BLaER1 treated with 17β-estradiol and CSF1 and Interleukin-3, amounts not matched to agents 10 nM and 100 nM (cell line): ENCODE measurements at regions not wholly inside any gene's neighbourhood (a gene's known extent, or its start where the extent isn't known, plus 50 kb on each side); places are given as distances from the start of the nearest gene placed in this dataset.
"Not testable (repeated sequence)": the region's sequence is repeated elsewhere in the genome, so short reads cannot be mapped to it uniquely, and the experiment has no call there.

Source experiments
- H3K27ac ChIP-seq, 11 experiments: shearing (Covaris generic); formaldehyde crosslinking; 2 replicates each; pipeline ENCODE4 v1.8.1; 2022
- H3K27me3 ChIP-seq, 11 experiments: shearing (Covaris generic); formaldehyde crosslinking; 2 replicates each; pipeline ENCODE4 v1.8.1; 2022
- H3K36me3 ChIP-seq, 11 experiments: shearing (Covaris generic); formaldehyde crosslinking; 2 replicates each; pipeline ENCODE4 v1.8.1; 2022
- H3K4me1 ChIP-seq, 10 experiments: shearing (Covaris generic); formaldehyde crosslinking; 2 replicates each; pipeline ENCODE4 v1.8.1; 2022
- H3K4me2 ChIP-seq, 11 experiments: shearing (Covaris generic); formaldehyde crosslinking; 2 replicates each; pipeline ENCODE4 v1.8.1; 2022
- H3K4me3 ChIP-seq, 10 experiments: shearing (Covaris generic); formaldehyde crosslinking; 2 replicates each; pipeline ENCODE4 v1.8.1; 2022
- H3K9ac ChIP-seq, 11 experiments: shearing (Covaris generic); formaldehyde crosslinking; 2 replicates each; pipeline ENCODE4 v1.8.1; 2022
- H3K9me3 ChIP-seq, 11 experiments: shearing (Covaris generic); formaldehyde crosslinking; replicated peaks in 1 of 11; 2 replicates each; pipeline ENCODE4 v1.8.1; 2022
- H4K20me1 ChIP-seq, 11 experiments: shearing (Covaris generic); formaldehyde crosslinking; 2 replicates each; pipeline ENCODE4 v1.8.1; 2022
- Cebpa-rat ChIP-seq, 11 experiments: shearing (Covaris generic); IDR thresholded peaks; 2 replicates each; pipeline ENCODE4 v1.8.1; 2022

DNA sequence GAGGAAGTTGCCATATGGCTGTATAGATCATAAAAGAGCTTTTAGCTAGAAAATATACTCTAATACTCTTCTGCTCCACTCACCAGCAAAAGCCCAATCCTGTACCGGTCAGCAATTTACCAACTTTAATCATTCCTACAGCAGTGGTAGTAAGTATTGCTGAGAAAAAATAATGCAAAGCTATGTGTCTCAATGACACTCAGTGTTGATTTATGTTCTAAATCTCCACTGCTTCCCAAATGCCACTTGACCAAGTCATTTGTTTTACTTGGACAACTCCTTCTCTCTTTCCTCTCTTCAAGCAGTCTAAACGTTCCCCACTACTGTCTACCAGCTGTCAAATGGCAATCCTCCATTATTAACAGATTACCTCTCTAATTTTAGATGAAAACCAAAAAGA lies 201.8 kb upstream of the GK2 start:
- TF ChIP-seq Cebpa-rat (IDR thresholded peaks at IDR 0.05): no peak
- no peak overlapping the region for H3K9ac ChIP-seq
- H3K9me3 ChIP-seq: no peaks in the 10 kb centered on the region
- no peaks in the 10 kb centered on the region; a peak in 2 of 20 replicates for H3K4me1 ChIP-seq
- no peaks in the 10 kb centered on the region for H4K20me1 ChIP-seq
- no peaks in the 10 kb centered on the region for H3K27me3 ChIP-seq
- H3K36me3 ChIP-seq: no peaks in the 10 kb centered on the region
- no peak overlapping the region for H3K4me2 ChIP-seq
- H3K4me3 ChIP-seq: no peak overlapping the region
- H3K27ac ChIP-seq: no peak overlapping the region

- Histone ChIP-seq H3K9ac (no peak overlapping the region), H4K20me1 (no peaks in the 10 kb centered on the region), H3K27me3 (no peaks in the 10 kb centered on the region), H3K4me3 (no peak overlapping the region), H3K27ac (no peak overlapping the region), H3K36me3 (no peaks in the 10 kb centered on the region), H3K4me2 (no peak overlapping the region), H3K9me3 (no peaks in the 10 kb centered on the region), H3K4me1 (peaks cover 5 to 16% (median 12%) of the 10 kb centered on the region in 10 experiments; a peak in 15 of 20 replicates)
- no peak for TF ChIP-seq Cebpa-rat (IDR thresholded peaks at IDR 0.05)
Observed at GRCh38 chr4:79607979-79608378, 200.0 kb upstream of the GK2 start.

DNA sequence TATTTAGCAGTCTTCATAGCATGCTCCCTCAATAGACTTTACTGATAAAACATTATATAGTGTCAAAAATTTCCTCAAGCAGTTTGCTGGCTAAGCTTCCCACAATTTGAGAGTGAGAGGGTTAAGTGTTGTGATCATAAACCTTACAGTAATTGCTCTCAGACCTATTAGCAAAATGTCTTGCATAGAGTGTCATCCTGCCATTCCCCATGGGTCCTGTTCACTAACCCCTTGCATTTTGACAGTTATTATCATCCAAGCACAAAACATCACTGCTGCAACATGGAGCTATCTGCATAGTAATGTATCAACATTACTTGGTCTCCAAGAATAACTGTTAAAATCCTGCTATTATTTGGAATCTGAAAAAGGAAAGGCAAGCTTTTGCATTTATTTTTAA lies 196.1 kb upstream of the GK2 start:
- Histone ChIP-seq H3K4me2 (peak overlapping the region; percentile 25 to 65 (median 46); a peak in 21 of 22 replicates), H3K9ac (peak overlapping the region in 1 of 11 experiments; percentile 37; a peak in 1 of 22 replicates)

DNA sequence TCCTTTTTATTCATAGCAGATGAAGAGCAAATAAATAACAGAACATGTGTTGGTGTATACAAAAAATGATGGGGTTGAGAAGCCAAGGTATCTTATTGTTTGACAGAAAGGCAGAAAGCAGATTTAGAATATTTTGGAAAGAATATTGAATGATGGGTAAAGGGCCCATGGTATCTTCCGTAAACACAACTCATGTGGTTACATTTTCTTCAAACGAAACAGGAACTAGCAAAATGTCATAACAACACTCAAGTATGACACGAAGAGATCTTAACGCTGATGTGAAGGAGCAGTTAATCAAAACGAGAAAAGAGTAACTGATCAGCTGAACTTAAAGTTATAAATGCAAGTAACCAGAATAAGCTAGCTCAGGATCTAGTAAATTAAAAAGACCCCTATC lies 195.7 kb upstream of the GK2 start:
- Histone ChIP-seq H3K4me1 (peaks cover 5 to 29% (median 14%) of the 10 kb centered on the region in 10 experiments; a peak in 15 of 20 replicates), H3K36me3 (no peaks in the 10 kb centered on the region), H3K27ac (peak overlapping the region in 5 of 11 experiments; percentile 7 to 45 (median 13); a peak in 4 of 22 replicates), H4K20me1 (no peaks in the 10 kb centered on the region), H3K9me3 (peaks cover 0 to 4% (median 0%) of the 10 kb centered on the region in 11 experiments; a peak in 1 of 22 replicates), H3K4me3 (no peak overlapping the region), H3K4me2 (peak overlapping the region; percentile 25 to 65 (median 46); a peak in 20 of 22 replicates), H3K9ac (peak overlapping the region in 1 of 11 experiments; percentile 37; a peak in 1 of 22 replicates), H3K27me3 (no peaks in the 10 kb centered on the region)
- no peak for TF ChIP-seq Cebpa-rat (IDR thresholded peaks at IDR 0.05)

More for the DNA sequence above, 196.1 kb upstream of the GK2 start:
- no peak overlapping the region for H3K4me3 ChIP-seq
- no peaks in the 10 kb centered on the region for H3K36me3 ChIP-seq
- peaks cover 5 to 29% (median 14%) of the 10 kb centered on the region in 10 experiments; a peak in 15 of 20 replicates for H3K4me1 ChIP-seq
- H3K27ac ChIP-seq: peak overlapping the region in 5 of 11 experiments; percentile 7 to 45 (median 13); a peak in 4 of 22 replicates
- no peak for TF ChIP-seq Cebpa-rat (IDR thresholded peaks at IDR 0.05)
- H3K9me3 ChIP-seq: peaks cover 0 to 4% (median 0%) of the 10 kb centered on the region in 11 experiments; a peak in 1 of 22 replicates
- no peaks in the 10 kb centered on the region for H4K20me1 ChIP-seq
- no peaks in the 10 kb centered on the region for H3K27me3 ChIP-seq

GRCh38 chr4:79599691-79600090 lies 191.7 kb upstream of the GK2 start:
- H3K4me3 ChIP-seq: no peak overlapping the region
- H4K20me1 ChIP-seq: no peaks in the 10 kb centered on the region
- H3K27ac ChIP-seq: no peak overlapping the region
- no peaks in the 10 kb centered on the region for H3K27me3 ChIP-seq
- peaks cover 5 to 44% (median 20%) of the 10 kb centered on the region in 10 experiments; a peak in 15 of 20 replicates for H3K4me1 ChIP-seq
- no peak overlapping the region for H3K9ac ChIP-seq
- no peaks in the 10 kb centered on the region for H3K36me3 ChIP-seq
- H3K4me2 ChIP-seq: peak overlapping the region in 2 of 11 experiments; percentile 0 to 20; a peak in 3 of 22 replicates
- TF ChIP-seq Cebpa-rat (IDR thresholded peaks at IDR 0.05): no peak
- H3K9me3 ChIP-seq: peaks cover 0 to 4% (median 0%) of the 10 kb centered on the region in 11 experiments; a peak in 1 of 22 replicates

DNA sequence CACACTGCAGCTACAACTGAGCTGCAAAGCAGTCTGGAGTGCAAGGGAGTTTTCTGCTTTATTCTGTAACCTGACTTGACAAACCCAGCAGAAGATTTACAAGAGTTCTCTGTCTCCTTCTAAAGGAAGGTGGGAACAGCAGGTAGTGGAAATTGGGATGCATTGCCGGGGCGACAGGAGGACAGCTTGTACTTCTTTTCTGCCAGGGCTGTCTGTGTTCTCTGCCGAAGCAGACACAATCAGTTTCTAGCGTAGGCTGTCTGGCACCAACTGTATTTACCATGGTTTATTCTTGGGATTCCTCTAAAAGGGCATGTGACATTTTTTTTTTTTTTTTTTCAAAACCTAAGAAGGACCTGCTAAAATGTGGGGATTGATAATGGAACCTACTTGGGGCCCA lies 190.8 kb upstream of the GK2 start:
- H3K4me3 ChIP-seq: no peak overlapping the region
- H3K27ac ChIP-seq: no peak overlapping the region
- no peak overlapping the region for H3K4me2 ChIP-seq
- H4K20me1 ChIP-seq: no peaks in the 10 kb centered on the region
- H3K36me3 ChIP-seq: no peaks in the 10 kb centered on the region
- TF ChIP-seq Cebpa-rat (IDR thresholded peaks at IDR 0.05): no peak
- peaks cover 0 to 35% (median 11%) of the 10 kb centered on the region in 10 experiments; a peak in 13 of 20 replicates for H3K4me1 ChIP-seq
- H3K27me3 ChIP-seq: no peaks in the 10 kb centered on the region
- peaks cover 0 to 4% (median 0%) of the 10 kb centered on the region in 11 experiments; a peak in 1 of 22 replicates for H3K9me3 ChIP-seq
- no peak overlapping the region for H3K9ac ChIP-seq

GRCh38 chr4:79598214-79598613 lies 190.2 kb upstream of the GK2 start:
- H3K9ac ChIP-seq: no peak overlapping the region
- H3K27ac ChIP-seq: no peak overlapping the region
- H3K36me3 ChIP-seq: no peaks in the 10 kb centered on the region
- peaks cover 0 to 4% (median 0%) of the 10 kb centered on the region in 11 experiments; a peak in 1 of 22 replicates for H3K9me3 ChIP-seq
- H4K20me1 ChIP-seq: no peaks in the 10 kb centered on the region
- no peak overlapping the region for H3K4me3 ChIP-seq
- H3K4me1 ChIP-seq: peaks cover 0 to 30% (median 7%) of the 10 kb centered on the region in 10 experiments; a peak in 7 of 20 replicates
- H3K4me2 ChIP-seq: peak overlapping the region in 2 of 11 experiments; percentile 47 to 55; a peak in 2 of 22 replicates
- TF ChIP-seq Cebpa-rat (IDR thresholded peaks at IDR 0.05): no peak
- H3K27me3 ChIP-seq: no peaks in the 10 kb centered on the region

DNA sequence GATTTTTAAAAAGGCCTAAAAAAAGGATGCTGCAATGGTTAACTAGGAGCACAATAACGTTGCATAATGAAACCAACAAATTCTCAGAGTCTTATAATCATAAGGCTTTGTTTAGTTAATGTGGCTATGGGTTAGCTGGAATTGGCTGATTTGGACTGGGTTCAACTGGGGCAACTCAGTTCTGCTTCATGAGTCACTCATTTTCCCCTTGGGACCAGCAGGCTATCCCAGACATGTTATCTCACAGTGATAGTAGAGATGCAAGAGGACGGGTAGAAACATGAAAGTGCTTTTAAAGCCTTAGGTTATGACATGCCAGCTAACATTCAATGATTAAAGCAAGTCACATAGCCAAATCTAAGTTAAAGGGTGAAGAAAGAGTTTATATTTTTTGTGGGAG lies 189.2 kb upstream of the GK2 start:
- H3K4me2 ChIP-seq: peak overlapping the region in 6 of 11 experiments; percentile 6 to 55 (median 46); a peak in 8 of 22 replicates
- TF ChIP-seq Cebpa-rat (IDR thresholded peaks at IDR 0.05): no peak
- no peaks in the 10 kb centered on the region for H3K27me3 ChIP-seq
- peaks cover 0 to 30% (median 7%) of the 10 kb centered on the region in 10 experiments; a peak in 6 of 20 replicates for H3K4me1 ChIP-seq
- no peak overlapping the region for H3K4me3 ChIP-seq
- H3K27ac ChIP-seq: no peak overlapping the region
- no peaks in the 10 kb centered on the region for H4K20me1 ChIP-seq
- H3K36me3 ChIP-seq: no peaks in the 10 kb centered on the region
- H3K9me3 ChIP-seq: peaks cover 0 to 4% (median 0%) of the 10 kb centered on the region in 11 experiments; a peak in 1 of 22 replicates
- no peak overlapping the region for H3K9ac ChIP-seq

GRCh38 chr4:79592218-79592617 lies 184.2 kb upstream of the GK2 start:
- H4K20me1 ChIP-seq, H3K4me3 ChIP-seq, H3K4me2 ChIP-seq, H3K4me1 ChIP-seq, H3K36me3 ChIP-seq, H3K9ac ChIP-seq, H3K27ac ChIP-seq, H3K9me3 ChIP-seq, H3K27me3 ChIP-seq: not testable (repeated sequence)

DNA sequence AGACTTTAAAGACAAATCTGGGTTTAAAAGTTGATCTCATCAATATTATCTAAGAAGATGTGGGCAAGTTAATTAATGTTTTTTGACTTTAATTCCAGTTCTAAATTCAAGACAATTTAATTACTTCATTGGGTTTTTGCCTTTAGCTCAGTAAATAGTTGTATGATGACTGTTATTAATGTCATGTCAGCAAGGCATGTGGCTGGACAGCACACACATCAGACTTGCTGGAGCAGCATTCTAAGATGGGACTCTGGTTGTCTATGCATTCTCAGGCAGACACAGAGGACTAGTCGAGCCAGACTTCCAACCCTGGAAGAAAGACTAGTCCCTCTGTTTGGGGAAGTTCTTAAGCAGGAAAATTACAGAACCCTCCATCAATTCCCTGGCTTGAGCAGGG lies 180.7 kb upstream of the GK2 start:
- Histone ChIP-seq H3K27me3 (no peaks in the 10 kb centered on the region), H3K4me1 (no peaks in the 10 kb centered on the region), H3K27ac (no peak overlapping the region), H3K4me3 (no peak overlapping the region), H3K36me3 (no peaks in the 10 kb centered on the region), H3K4me2 (no peak overlapping the region), H4K20me1 (no peaks in the 10 kb centered on the region), H3K9me3 (no peaks in the 10 kb centered on the region), H3K9ac (no peak overlapping the region)
- TF ChIP-seq Cebpa-rat (IDR thresholded peaks at IDR 0.05): no peak

DNA sequence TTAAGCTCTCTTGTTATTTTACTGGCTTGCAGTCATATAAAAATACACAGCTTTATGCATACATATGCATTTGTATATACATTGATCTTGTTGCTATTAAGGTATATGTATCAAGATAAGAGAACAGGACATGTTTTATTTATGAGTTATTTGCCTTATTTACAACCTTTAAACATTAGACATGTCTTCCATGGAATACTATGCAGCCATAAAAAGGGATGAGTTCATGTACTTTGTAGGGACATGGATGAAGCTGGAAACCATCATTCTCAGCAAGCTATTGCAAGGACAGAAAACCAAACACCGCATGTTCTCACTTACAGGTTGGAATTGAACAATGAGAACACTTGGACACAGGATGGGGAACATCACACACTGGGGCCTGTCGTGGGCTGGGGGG lies 179.2 kb upstream of the GK2 start:
- H3K36me3 ChIP-seq, H3K9me3 ChIP-seq, H4K20me1 ChIP-seq, H3K27ac ChIP-seq, H3K4me3 ChIP-seq, H3K4me2 ChIP-seq, H3K4me1 ChIP-seq, H3K9ac ChIP-seq, H3K27me3 ChIP-seq: not testable (repeated sequence)
